ENCODE measurements at regions not wholly inside any gene's neighbourhood (a gene's known extent, or its start where the extent isn't known, plus 50 kb on each side); places are given as distances from the start of the nearest gene placed in this dataset.

DNA sequence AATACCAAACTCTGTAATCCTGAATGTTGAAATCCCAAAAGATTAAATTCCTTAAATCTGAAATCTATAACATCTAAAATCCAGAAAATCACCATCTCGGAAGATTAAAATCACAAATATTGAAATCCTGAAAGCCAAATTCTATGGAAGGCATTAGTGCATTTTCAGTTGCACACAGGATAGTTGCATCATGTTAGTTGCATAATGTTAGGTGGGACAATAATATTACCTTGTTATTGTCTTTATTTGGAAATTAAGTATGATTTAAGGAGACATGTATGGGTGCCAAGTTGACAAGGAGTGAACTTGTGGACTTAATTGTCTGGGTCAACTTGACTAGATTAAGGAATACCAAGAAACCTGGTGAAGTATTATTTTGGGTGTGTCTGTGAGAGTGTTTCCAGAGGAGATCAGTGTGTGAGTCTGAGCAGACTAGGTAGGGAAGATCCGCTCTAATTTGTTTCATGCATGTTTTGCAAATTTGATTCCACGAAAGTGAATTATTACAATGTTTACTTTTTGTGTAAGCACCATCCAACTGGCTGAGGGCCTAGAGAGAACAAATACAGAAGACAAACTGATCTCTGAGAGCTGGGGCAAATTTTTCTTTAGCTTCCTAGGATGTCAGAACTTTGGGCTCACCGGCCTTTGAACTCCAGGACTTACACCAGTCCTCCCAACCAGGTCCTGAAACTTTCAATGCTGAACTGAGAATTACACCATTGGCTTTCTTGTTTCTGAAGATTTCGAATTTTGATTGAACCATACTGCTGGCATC, 545.1 kb upstream of the IRAK1BP1 start:
- no peak overlapping the region for H2AFZ ChIP-seq (ENCODE audit: low read length)
- H3K36me3 ChIP-seq (ENCODE audit: insufficient read depth, low read length) = no peaks in the 10 kb centered on the region
- no peaks in the 10 kb centered on the region for H3K27me3 ChIP-seq (ENCODE audit: insufficient read depth, low read length)
- no peaks in the 10 kb centered on the region for H3K9me2 ChIP-seq (ENCODE audit: low read depth, low read length)
- H3K27ac ChIP-seq (ENCODE audit: low read depth, low read length, poor library complexity, severe bottlenecking) = no peak overlapping the region
- TF ChIP-seq, protein P1, sequence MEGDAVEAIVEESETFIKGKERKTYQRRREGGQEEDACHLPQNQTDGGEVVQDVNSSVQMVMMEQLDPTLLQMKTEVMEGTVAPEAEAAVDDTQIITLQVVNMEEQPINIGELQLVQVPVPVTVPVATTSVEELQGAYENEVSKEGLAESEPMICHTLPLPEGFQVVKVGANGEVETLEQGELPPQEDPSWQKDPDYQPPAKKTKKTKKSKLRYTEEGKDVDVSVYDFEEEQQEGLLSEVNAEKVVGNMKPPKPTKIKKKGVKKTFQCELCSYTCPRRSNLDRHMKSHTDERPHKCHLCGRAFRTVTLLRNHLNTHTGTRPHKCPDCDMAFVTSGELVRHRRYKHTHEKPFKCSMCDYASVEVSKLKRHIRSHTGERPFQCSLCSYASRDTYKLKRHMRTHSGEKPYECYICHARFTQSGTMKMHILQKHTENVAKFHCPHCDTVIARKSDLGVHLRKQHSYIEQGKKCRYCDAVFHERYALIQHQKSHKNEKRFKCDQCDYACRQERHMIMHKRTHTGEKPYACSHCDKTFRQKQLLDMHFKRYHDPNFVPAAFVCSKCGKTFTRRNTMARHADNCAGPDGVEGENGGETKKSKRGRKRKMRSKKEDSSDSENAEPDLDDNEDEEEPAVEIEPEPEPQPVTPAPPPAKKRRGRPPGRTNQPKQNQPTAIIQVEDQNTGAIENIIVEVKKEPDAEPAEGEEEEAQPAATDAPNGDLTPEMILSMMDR (IDR thresholded peaks at IDR 0.05; ENCODE audit: low read length) = no peak
- no peak for TF ChIP-seq EZH2 (IDR thresholded peaks at IDR 0.05; ENCODE audit: borderline replicate concordance, low read length)
- H3K9me3 ChIP-seq (ENCODE audit: low read length) = no peaks in the 10 kb centered on the region
- H3K79me2 ChIP-seq (ENCODE audit: insufficient read depth, low read length) = no peaks in the 10 kb centered on the region
- no peaks in the 10 kb centered on the region for H3F3A ChIP-seq (ENCODE audit: insufficient read depth, low read length)
- H3K4me1 ChIP-seq (ENCODE audit: insufficient read depth, low read length, severe bottlenecking) = no peaks in the 10 kb centered on the region
- H3K4me3 ChIP-seq (ENCODE audit: low read depth, low read length, poor library complexity, severe bottlenecking) = no peak overlapping the region
- no peak overlapping the region for H3K9ac ChIP-seq (ENCODE audit: low read length)
- H4K20me1 ChIP-seq (ENCODE audit: insufficient read depth, low read length) = no peaks in the 10 kb centered on the region
- no peak overlapping the region for H3K4me2 ChIP-seq (ENCODE audit: low read length)

DNA sequence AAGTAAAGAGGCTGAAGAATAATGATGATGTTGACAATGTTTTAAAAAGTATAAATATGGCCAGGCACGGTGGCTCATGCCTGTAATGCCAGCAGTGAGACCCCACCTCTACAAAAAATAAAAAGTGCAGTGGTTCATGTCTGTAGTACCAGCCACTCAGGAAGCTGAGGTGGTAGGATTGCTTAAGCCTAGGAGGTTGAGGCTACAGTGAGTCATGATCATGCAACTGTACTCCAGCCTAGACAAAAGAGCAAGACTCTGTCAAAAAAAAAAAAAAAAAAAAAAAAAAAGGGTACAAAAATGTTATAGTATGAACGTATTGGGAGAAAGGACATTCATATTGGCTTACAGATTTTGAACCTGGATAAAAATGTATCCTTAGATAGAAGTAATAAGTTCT, 543.1 kb upstream of the IRAK1BP1 start:
- Histone ChIP-seq H3K9me2 (ENCODE audit: low read depth, low read length) (no peaks in the 10 kb centered on the region), H4K20me1 (ENCODE audit: insufficient read depth, low read length) (no peaks in the 10 kb centered on the region), H3K36me3 (ENCODE audit: insufficient read depth, low read length) (no peaks in the 10 kb centered on the region), H3K4me3 (ENCODE audit: low read depth, low read length, poor library complexity, severe bottlenecking) (no peak overlapping the region), H3K79me2 (ENCODE audit: insufficient read depth, low read length) (no peaks in the 10 kb centered on the region), H3K27ac (ENCODE audit: low read depth, low read length, poor library complexity, severe bottlenecking) (no peak overlapping the region), H3K4me1 (ENCODE audit: insufficient read depth, low read length, severe bottlenecking) (no peaks in the 10 kb centered on the region), H3K9me3 (ENCODE audit: low read length) (no peaks in the 10 kb centered on the region), H3K4me2 (ENCODE audit: low read length) (no peak overlapping the region), H3K9ac (ENCODE audit: low read length) (no peak overlapping the region), H2AFZ (ENCODE audit: low read length) (no peak overlapping the region), H3F3A (ENCODE audit: insufficient read depth, low read length) (no peaks in the 10 kb centered on the region), H3K27me3 (ENCODE audit: insufficient read depth, low read length) (no peaks in the 10 kb centered on the region)
- TF ChIP-seq EZH2 (IDR thresholded peaks at IDR 0.05; ENCODE audit: borderline replicate concordance, low read length) = no peak
- TF ChIP-seq, protein P1 (IDR thresholded peaks at IDR 0.05; ENCODE audit: low read length) = no peak

DNA sequence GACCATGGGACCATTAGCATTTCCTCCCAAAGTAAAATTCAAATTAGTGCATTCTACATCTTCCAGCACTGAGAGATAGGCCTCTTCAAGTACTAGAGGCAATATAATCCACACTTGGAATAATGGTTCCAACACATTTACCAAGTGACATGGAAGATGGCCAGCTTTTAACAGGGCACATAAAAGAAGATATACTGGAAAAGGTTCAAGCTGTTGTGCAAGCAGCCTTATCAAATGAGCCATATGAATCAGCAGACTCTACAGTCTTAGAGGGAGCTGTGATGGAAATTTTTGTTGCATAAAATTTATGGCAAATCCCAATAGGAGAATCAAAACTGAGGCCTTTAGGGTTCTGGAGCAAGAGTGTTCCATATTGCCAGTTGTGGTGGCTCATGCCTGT, 526.6 kb upstream of the IRAK1BP1 start:
- no peaks in the 10 kb centered on the region for H3K4me1 ChIP-seq (ENCODE audit: insufficient read depth, low read length, severe bottlenecking)
- no peaks in the 10 kb centered on the region for H3F3A ChIP-seq (ENCODE audit: insufficient read depth, low read length)
- no peaks in the 10 kb centered on the region for H4K20me1 ChIP-seq (ENCODE audit: insufficient read depth, low read length)
- no peaks in the 10 kb centered on the region for H3K36me3 ChIP-seq (ENCODE audit: insufficient read depth, low read length)
- no peaks in the 10 kb centered on the region for H3K27me3 ChIP-seq (ENCODE audit: insufficient read depth, low read length)
- no peak overlapping the region for H3K4me2 ChIP-seq (ENCODE audit: low read length)
- no peak overlapping the region for H3K9ac ChIP-seq (ENCODE audit: low read length)
- TF ChIP-seq, protein P1 (IDR thresholded peaks at IDR 0.05; ENCODE audit: low read length) = no peak
- no peak for TF ChIP-seq EZH2 (IDR thresholded peaks at IDR 0.05; ENCODE audit: borderline replicate concordance, low read length)
- H3K79me2 ChIP-seq (ENCODE audit: insufficient read depth, low read length) = no peaks in the 10 kb centered on the region
- H3K9me2 ChIP-seq (ENCODE audit: low read depth, low read length) = no peaks in the 10 kb centered on the region
- H2AFZ ChIP-seq (ENCODE audit: low read length) = no peak overlapping the region
- no peaks in the 10 kb centered on the region for H3K9me3 ChIP-seq (ENCODE audit: low read length)
- no peak overlapping the region for H3K4me3 ChIP-seq (ENCODE audit: low read depth, low read length, poor library complexity, severe bottlenecking)
- no peak overlapping the region for H3K27ac ChIP-seq (ENCODE audit: low read depth, low read length, poor library complexity, severe bottlenecking)

Measured in OCI-LY1 (cell line).